Myocyte (in vitro differentiated cells): ENCODE measurements at regions not wholly inside any gene's neighbourhood (a gene's known extent, or its start where the extent isn't known, plus 50 kb on each side); places are given as distances from the start of the nearest gene placed in this dataset.

ENCODE experiments used
- DNase-seq: peaks from one replicate; pipeline ENCODE4 v3.0.0-alpha.2; 2012; ENCODE audit warnings: low read depth

DNA sequence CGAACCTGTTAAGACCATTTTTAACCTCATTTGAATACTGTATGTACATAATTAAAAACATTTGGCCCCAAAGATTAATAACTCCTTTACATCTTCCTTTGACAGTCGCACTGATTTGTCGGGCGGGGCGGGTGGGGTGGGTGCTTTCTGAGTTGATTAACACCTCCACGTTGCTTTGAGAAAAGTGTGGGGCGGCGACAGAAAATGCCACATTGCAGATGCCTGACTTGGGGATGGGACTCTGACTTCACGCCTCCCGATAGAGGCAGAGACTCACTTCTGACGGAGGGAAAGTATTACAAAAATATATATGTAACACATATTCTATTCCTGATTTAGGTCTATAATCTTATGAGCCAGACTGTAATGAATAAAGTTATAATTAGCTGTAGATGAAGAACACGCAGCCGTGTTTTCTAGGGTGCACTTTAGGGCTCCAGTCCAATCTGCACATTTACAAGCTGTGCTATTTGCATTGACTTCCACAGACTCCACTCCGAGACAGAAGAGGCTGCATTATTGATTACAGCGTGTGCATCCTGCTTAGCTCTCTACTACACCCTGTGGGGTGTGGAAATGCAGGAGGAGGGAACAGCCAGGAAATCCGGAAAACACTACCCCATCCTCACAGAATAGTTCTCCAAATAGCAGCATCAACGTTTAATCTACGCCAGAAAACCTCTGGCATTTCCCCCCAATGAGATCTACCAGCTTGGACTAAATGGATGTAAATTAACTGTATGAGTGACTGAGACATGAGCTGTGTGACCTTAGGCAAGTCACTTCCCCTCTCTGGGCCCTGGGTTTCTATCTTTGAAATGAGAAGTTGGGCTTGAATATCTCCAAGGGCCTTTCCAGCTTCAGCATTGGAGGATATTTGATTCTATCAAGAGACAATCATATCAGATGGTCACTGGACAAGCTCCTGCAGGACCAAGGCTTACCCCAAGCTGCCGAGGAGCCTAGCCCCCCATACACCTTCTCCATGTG is 308.0 kb downstream of the RRAGC start:
- no peak for DNase-seq

DNA sequence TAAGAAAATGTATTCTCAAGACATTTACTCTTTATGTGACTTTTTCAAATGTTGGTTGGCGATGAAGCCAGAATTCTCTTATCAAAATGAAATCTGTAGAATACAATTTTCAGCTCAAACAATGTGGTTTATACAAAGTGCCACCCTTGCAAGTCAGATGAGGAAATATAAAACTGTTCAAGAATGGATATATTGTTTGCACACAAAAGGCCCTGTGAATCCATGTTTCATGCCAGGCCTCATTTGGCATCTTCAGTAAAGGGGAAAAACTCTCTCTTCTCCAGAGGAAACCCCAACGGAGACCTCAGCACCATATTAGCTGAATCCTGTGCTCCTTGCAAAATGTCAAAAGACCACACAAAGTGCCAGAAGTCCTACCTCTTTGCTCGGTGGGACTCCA is 310.4 kb downstream of the RRAGC start:
- no peak for DNase-seq

DNA sequence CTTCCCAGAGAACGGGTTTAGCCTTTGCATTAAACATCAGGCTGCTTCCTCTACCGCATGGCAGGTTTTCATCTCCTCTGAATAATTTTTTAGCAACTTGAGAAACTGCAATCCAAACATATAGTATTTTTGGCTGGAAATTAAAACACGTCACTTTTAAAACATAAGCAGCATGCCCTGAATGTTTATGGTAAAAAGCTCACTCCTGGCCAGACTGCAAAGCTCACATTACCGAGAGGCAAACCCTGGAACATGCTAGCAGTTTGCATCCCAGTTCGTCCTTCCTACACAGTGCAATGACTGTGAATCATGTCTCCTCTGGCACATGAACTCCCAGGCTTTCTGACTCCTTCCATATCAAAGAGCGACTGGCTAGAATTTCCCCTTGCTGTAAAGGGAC is 312.3 kb downstream of the RRAGC start:
- DNase-seq, result no peak

DNA sequence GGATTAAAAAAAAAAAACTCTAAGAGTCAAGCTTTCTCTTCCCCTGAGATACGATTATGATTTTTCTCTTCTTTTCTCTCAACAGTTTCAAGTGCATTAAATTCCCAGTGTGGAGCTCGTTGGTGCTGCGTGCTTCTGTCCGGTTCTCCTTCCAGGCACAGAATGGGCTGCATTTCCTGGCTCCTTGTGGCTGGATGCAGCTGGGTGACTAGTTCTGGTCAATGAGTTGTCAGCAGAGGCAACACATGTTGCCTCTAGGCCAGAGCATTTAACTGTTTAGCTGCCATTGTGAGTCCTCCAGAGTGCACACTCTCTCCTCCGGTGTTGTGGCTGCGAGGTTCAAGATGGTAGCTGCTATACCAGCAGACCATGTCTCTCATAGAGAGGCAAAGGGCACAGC is 312.9 kb downstream of the RRAGC start:
- no peak for DNase-seq

DNA sequence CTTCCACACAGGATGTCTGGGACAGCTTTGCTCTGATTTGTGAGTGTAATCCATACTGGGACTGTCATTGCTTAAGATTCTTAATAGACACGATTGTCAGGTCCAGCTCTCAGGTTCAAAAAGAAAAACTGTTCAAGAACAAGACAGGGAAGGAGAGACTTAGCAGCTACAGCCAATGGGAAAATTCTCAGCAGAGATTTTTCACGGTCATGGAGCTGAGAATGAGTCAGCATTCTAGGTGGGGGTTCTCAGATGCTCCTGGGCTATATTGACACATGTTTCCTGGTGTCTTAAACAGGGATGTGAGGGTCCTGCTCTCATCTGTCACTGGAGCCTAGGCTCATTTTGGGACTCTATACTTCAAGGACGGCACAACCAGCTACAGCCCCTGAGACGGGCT is 318.3 kb downstream of the RRAGC start:
- no peak for DNase-seq

DNA sequence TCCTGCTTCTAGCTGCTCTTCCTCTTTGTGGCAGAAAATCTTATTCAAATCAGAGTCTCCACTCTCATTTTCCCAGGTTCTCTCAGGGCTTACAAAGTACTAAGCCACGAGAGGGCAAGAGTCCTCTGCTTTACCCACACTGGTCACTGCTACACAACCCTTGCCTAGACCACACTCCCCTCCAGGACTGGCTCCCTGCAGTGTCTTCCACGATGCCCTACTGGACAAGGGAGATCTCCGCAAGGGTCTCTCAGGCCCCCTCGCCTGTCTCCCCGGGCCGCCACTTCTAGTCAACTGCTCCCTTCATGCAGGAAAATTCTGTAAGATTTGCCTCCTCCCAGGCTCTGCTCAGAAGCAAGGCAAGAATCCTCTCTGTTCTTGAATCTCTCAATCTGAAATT is 319.6 kb downstream of the RRAGC start:
- DNase-seq, result no peak

DNA sequence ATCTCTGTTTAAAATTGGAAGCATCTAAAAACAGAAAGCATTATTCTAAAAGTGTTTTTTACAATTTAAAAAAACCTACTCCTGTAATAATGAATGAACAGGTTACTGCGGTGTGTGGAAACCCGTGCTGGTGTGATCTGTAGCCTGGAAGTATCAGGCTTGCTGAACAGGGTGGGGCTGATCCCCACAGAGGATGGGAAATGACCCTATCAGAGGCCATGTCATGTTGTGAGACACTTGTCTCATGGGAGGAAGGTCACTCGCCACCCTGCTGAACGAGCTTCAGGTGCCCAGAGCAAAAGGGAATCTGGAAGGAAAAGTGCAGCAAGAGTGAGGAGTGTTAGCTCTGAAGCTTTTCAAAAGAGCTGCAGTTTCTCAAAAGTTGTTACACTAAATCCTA is 320.7 kb downstream of the RRAGC start:
- DNase-seq, result no peak

DNA sequence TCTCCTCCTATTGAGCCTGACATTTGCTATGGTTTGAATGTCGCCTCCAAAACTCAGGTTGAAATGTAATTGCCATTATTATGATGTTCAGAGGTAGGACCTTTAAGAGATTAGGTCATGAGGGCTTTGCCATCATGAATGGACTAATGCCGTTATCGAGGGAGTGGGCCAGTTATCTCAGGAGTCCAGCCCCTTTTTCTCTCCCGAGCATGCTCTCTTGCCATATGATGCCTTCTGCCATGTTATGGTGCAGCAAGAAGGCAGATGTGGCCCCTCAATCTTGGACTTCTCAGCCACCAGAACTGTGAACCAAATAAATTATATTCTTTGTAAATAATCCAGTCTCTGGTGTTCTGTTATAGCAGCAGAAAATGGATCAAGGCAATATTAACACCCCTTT is 323.5 kb downstream of the RRAGC start:
- no peak for DNase-seq

DNA sequence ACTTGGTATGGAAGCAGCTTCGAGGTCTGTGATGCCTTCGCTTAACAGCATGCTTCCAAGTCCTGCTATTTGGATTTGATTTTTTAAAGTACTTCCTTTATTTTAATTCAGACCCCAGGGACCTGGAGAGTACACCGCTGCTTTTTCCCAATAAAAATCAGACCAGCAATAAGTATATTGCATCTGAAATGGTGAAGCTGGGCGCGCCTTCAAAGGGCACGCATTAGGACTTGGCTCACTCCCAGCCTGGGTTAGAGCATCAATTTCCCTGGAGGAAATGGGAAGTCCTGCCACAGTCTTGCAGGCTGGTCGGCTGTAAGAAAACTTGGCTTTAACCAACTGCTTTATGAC is 325.1 kb downstream of the RRAGC start:
- no peak for DNase-seq

DNA sequence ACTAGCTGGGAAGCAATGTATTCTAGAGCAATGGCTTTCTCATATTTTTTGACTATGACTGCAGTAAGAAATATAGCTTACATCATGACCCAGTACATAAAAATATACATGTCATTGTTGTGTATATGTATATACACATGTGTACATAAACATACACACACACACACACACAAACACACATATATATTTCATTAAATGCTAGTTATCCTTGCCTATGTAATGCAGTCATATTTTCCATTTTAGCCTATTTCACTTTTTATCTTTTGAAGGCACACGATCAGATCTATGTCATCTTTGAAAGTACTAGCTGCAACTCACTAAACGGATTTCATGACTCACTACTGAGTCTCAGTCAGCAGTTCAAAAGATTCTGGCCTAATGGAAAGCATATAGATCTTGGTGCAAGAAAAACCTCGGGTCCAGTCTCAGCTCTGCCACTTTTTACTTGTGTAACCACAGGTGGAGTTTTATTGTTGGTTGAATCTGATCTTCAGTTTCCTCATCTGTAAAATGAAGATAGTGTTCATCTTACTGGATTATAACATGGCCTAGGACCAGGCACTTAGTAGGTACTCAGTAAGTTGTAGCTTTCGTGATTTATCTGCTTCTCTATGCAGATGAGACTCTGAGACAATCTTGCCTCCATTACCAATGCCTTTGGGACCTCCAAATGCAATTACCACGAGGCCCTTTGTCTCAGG is 325.6 kb downstream of the RRAGC start:
- no peak for DNase-seq

DNA sequence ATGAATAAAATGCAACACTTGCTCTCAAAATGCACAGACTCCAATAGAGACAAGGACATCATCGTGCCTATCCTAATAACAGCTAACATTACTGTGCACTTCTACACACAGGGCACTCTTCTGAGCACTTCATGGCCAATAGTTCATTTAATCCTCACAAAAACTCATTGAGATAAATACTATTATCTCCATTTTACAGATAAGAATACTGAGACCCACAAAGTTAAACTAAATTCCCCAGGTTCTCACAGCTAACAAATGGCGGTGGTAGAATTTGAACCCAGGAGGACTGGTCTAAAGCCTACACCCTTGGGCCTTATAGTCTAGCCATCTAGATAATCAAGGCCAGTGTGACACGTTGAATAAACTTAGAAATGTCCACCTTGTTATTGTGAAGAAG is 328.6 kb downstream of the RRAGC start:
- no peak for DNase-seq

DNA sequence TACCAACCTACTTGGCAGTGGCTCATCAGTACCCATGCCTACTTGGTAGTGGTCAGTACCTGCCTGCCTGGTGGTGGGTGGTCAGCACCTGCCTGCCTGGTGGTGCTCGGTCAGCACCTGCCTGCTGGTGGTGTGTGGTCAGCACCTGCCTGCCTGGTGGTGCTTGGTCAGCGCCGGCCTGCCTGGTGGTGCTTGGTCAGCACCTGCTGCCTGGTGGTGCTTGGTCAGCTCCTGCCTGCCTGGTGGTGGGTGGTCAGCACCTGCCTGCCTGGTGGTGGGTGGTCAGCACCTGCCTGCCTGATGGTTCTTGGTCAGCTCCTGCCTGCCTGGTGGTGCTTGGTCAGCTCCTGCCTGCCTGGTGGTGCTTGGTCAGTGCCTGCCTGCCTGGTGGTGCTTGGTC is 329.6 kb downstream of the RRAGC start:
- no peak for DNase-seq

DNA sequence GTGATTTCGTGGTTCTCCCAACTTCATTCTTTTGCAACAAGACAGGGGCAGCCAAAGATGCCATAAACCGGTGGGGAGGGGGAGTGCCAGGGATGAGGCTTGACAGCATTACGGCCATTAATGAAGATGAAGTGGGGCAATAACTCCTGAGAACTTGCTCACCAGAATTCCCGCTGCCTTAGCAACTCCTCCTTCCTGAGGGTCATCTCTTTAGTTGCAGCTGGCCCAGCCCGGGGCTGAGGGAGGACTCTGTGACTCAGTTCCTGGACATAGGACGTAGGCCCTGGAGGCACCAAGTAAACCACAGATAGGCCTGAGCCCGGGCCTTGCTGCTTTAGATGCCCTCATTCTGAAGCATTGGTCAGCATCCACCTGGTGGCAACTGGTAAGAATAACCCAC is 330.2 kb downstream of the RRAGC start:
- no peak for DNase-seq

DNA sequence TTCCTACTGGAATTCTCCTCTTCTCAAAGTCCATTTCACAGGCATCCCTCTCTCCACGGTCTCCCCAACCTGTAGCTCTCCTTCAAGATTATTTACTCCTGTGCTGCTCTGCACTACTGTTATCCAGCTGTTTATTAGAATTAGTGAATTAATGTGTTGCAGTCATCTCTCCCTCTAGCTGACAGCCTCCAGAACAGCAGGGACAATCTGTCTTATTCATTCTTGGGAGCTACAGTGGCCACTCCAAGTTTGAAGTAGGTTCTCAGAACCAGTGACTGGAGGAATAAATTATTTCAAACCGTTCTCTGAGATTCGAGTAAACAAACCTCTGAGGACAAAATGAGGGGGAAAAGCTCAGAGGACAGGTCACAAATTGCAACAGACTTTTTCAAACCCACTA is 330.9 kb downstream of the RRAGC start:
- DNase-seq, result no peak

DNA sequence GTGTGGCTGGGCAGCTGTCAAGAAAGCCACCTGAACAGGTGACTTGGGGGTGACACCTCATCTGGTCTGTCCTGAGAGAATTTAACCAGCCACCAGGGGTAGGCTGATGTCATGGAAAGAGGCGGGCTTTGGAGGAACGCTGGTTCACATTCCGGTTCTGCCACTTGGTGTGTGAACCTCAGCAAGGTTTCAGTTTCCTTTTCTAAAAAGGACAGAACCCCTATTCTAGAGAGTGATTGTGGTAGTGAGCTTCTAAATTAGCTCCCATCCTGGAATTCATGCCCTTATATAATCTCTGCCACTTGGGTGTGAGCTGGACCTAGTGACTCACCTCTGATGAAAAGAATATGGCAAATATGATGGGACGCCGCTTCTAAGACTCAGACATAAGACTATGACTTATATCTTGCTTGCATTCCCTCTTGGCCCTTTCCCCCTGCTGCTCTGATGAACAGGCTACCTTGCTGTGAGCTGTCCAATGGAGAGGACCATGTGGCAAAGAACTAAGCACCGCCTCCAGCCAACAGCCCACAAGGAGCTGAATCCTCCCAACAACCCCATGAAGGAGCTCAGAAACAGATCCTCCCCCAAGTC is 332.1 kb downstream of the RRAGC start:
- DNase-seq, result no peak

DNA sequence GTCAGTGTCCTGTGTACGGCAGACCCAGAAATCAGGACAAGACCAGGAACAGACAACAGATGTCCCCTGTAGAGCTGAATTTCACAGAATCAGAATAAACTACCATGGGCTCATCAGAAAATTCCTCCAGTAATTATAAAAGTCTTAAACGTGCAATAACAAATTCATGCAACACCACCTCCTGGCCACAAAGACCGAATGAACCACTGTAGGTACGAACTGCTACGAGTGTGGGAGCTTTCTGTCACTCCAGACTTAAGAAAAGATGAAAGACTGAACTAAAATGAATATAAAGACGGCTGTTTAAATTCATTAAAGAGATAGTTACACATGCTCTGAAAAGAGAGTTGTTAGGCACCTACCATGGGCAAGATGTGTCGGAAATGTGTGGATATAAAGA is 333.5 kb downstream of the RRAGC start:
- DNase-seq, result no peak

DNA sequence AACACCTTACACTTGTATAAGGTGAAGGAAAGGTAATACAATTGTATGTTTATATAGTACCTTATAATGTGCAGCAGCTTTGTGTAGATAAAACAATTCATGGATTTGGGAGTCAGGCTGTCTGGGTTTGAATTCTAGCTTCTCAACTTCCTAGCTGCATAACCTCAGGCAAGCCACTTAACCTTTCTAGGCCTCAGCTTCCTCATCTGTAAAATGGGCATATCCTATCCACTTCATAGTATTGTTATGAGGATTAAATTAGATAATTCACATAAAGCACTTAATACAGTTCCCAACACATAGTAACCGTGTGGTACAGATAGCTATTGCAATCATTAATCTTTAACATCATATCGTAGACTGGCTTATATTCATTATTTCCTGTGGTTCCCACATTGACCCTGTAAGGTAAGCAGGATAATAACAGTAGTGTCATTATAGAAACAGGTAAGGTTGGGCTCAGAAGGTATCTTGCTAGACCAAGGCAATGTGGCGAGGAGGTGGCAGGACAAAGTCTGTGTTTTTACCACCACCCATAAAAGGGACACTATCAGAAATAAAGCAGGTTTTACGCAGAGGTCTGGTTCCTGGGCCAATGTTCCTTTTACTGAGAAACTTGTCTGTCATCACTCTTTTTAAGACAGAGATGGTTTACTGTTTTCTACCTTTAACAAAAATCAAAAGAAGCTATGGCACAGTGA is 334.1 kb downstream of the RRAGC start:
- DNase-seq, result no peak

DNA sequence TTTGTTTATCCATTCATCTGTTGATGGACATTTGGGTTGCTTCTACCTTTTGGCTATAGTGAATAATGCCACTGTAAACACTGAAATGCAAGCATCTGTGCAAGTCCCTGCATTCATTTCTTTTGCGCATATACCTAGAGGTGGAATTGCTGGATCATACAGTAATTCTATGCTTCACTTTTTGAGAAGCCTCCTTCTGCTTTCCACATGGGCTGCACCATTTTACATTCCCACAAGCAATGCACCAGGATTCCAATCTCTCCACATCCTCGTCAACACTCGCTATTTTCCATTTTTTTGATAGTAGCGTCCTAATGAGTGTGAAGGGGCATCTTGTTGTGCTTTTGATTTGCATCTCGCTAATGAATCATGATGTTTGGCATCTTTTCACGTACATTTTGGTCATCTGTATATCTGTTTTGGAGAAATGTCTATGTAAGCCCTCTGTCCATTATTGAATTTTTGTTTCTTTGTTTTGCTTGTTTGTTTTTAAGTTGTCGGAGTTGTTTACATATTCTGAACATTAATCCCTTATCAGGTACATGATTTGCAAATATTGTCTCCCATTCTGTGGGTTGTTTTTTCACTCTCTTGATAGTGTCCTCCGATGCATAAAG is 335.4 kb downstream of the RRAGC start:
- no peak for DNase-seq

DNA sequence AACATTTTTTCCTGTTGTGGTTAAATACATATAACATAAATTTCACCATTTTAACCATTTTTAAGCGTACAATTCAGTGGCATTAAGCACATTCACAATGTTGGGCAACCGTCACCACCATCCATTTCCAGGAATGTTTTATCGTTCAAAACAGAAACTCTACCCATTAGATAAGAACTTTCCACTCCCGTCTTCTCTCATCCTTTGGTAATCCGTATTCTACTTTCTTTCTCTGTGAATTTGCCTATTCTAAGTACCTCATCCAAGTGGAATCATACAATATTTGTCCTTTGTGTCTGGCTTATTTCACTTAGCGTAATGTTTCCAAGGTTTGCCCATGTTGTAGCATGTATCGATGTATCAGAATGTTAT is 336.0 kb downstream of the RRAGC start:
- DNase-seq, result no peak

DNA sequence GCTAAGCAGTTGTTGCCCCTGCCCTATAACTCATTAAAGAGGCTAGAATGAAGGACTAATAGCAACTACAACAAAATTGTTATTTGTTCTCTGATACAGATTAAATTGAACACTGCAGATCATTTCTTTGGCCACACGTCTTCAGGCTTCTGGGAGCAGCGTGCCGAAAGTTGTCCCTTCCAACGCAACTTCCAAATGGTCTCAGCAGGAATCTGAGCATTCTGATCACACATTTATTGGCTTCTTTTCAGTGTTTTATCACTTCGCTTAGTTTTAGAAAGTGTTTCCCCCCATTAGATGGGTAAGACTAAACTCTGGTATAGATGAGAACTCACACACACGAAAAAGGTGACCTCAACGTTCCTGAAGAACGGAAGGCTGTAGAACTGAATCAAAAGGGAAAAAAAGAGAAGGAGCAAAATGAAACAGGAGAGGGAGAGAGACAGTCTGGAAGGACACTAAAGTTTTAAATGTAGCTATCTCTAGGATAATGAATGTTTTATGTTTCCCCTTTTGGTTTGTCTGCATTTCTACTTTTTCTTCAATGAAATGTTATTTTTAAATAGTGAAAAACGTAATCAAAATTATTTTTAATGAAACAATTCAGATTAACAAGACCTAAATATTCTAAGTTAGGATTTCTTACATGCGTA is 336.5 kb downstream of the RRAGC start:
- DNase-seq, result no peak

DNA sequence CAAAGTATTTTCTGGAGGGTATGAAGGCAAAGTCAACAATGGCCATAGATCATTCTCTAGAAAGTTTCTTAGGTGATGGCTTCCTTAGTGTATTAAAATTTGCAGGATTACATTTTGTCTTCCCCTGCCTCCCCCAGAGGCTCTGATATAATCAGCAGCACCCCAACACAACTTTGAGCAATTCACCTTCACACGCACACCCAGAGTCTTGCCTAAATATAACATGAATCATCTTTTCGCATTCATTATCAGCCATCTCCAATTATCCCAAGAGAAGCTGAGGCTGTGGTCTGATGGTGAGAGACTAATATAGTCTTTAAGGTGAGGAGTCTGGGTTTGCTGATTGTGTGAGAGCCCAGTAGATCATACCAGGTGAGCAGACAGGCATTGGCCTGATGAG is 343.0 kb downstream of the RRAGC start:
- DNase-seq, result no peak
